Liver (tissue), 3 donors: ENCODE measurements at regions not wholly inside any gene's neighbourhood (a gene's known extent, or its start where the extent isn't known, plus 50 kb on each side); places are given as distances from the start of the nearest gene placed in this dataset.

Experiments used
- CTCF ChIP-seq: fragments of 150-350 bp; IDR thresholded peaks from 2 replicates; pipeline ENCODE4 v1.5.1; 2017; ENCODE audit warnings: improper control_type of control experiment, low read depth, low read length; ENCODE audit not compliant: missing input control
- FOXA1 ChIP-seq: IDR thresholded peaks from 2 replicates; pipeline ENCODE4 v1.6.1; 2016; ENCODE audit warnings: antibody characterized with exemption
- GABPA ChIP-seq, 2 donors: IDR thresholded peaks in 1 of 2; conservative IDR thresholded peaks in 1 of 2; 2 replicates each; pipeline ENCODE4 v1.6.1; 2016; ENCODE audit warnings: antibody characterized with exemption in 2 of 2, mild to moderate bottlenecking in 1 of 2, moderate library complexity in 1 of 2
- YY1 ChIP-seq: IDR thresholded peaks from 2 replicates; pipeline ENCODE4 v1.6.1; 2016; ENCODE audit warnings: antibody characterized with exemption, mild to moderate bottlenecking
- donor health status: healthy.
- donor health status: healthy.

DNA sequence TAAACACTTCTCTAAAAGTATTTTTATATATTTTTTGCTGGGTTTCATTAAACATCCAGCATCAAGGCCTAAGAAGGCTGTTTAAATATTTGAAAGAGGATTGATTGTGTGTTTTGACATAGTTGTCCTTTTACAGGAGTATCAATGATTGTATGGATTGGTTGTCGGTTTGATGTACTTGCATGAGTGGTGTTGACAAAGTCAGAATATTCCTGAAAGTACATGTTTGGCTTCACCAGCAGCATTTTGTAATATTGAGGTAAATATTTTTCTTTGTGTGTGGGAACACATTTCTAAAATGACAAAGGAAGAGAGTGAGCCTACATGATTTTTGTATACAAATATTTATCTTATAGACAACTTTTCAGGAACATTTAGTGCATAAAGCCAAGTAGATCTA lies 269.7 kb downstream of the PTBP2 start:
- TF ChIP-seq GABPA (IDR thresholded peaks at IDR 0.05 in 1 of 2, conservative IDR thresholded peaks at IDR 0.05 in 1 of 2) (no peak), FOXA1 (peak; percentile 25), CTCF (no peak), YY1 (no peak)
